Keratinocyte (primary cell): ENCODE measurements at regions not wholly inside any gene's neighbourhood (a gene's known extent, or its start where the extent isn't known, plus 50 kb on each side); places are given as distances from the start of the nearest gene placed in this dataset.

Experiments used
- EZH2 ChIP-seq: IDR thresholded peaks from one replicate; pipeline ENCODE4 v1.6.1; 2012; ENCODE audit warnings: inconsistent platforms, mild to moderate bottlenecking, low read length, moderate library complexity
- TF ChIP-seq, protein P1 (sequence below), 3 experiments: IDR thresholded peaks in 1 of 3; conservative IDR thresholded peaks in 1 of 3; optimal IDR thresholded peaks in 1 of 3; 2 replicates in 2 of 3; 3 replicates in 1 of 3; pipeline versions ENCODE3 to v1.5.1; 2011; ENCODE audit warnings: low read length in 3 of 3, mild to moderate bottlenecking in 3 of 3, moderate library complexity in 2 of 3, control low read depth in 1 of 3, inconsistent platforms in 1 of 3; ENCODE audit not compliant: insufficient read depth in 2 of 3; ENCODE audit errors: extremely low read depth in 1 of 3

DNA sequence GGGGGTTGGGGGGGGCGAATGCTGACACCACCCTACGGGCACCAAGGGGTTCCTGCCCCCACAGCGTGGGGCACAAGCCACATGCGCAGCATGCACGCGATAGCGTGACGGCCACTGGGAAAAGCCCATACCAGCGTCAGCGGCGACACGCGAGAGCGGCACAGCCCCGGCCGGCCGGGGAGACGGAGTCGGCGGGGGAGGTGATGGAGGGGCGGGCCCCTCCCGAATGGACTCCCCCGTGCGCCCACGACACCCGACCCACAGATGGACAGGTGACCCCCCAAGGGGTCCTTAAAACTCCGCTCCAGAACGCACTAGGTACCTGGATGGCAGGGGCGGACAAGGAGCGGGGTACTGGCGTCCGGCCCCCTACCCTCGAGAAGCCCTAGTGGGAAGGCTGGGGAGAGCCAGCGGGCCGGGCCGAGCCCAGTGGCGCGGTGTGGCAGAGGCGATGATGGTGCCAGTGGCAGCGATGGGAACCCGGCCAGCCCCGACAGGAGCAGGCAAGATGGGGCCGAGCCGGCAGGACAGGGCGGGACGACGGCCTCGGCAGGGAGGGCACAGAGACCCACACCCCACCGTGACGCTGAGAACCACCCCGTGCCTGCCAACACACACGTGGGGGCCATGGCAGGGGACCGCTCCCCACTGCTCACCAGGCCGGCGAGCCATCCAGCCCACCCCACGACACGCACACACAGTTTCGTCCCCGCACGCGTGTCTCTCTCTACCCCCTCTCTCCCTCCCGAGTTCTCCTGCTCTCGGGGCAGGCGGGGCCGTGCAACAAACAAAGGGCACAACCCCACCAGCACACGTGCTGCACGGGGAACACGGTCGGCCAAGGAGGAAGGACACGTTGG lies 1959.8 kb upstream of the DEFB115 start:
- TF ChIP-seq, protein P1, sequence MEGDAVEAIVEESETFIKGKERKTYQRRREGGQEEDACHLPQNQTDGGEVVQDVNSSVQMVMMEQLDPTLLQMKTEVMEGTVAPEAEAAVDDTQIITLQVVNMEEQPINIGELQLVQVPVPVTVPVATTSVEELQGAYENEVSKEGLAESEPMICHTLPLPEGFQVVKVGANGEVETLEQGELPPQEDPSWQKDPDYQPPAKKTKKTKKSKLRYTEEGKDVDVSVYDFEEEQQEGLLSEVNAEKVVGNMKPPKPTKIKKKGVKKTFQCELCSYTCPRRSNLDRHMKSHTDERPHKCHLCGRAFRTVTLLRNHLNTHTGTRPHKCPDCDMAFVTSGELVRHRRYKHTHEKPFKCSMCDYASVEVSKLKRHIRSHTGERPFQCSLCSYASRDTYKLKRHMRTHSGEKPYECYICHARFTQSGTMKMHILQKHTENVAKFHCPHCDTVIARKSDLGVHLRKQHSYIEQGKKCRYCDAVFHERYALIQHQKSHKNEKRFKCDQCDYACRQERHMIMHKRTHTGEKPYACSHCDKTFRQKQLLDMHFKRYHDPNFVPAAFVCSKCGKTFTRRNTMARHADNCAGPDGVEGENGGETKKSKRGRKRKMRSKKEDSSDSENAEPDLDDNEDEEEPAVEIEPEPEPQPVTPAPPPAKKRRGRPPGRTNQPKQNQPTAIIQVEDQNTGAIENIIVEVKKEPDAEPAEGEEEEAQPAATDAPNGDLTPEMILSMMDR (optimal IDR thresholded peaks at IDR 0.05 in 1 of 3, IDR thresholded peaks at IDR 0.05 in 1 of 3, conservative IDR thresholded peaks at IDR 0.05 in 1 of 3; ENCODE audit: extremely low read depth in 1 of 3, insufficient read depth in 2 of 3, low read length in 3 of 3): no peak
- no peak for TF ChIP-seq EZH2
